Brain microvascular endothelial cell (primary cell): ENCODE measurements at regions not wholly inside any gene's neighbourhood (a gene's known extent, or its start where the extent isn't known, plus 50 kb on each side); places are given as distances from the start of the nearest gene placed in this dataset.

Experiments used
- DNase-seq: peaks from one replicate; pipeline ENCODE4 v3.0.0-alpha.2; 2020
- H3K27ac ChIP-seq: fragments of 250-450 bp; sonication (Bioruptor Pico); 2 replicates; pipeline ENCODE4 v1.5.1; 2020; ENCODE audit warnings: mild to moderate bottlenecking, moderate library complexity
- H3K27me3 ChIP-seq: fragments of 250-450 bp; sonication (Bioruptor Pico); replicated peaks from 2 replicates; pipeline ENCODE4 v1.5.1; 2020; ENCODE audit warnings: mild to moderate bottlenecking
- H3K36me3 ChIP-seq: fragments of 250-450 bp; sonication (Bioruptor Pico); replicated peaks from 2 replicates; pipeline ENCODE4 v1.5.1; 2020; ENCODE audit warnings: mild to moderate bottlenecking
- H3K4me3 ChIP-seq: 2 replicates; pipeline ENCODE4 v1.5.1; 2011; ENCODE audit warnings: low read depth, mild to moderate bottlenecking, control low read depth, low read length, moderate library complexity
- in situ Hi-C: cut with HindIII; loops from 2 replicates; pipeline ENCODE4 v1.10.0; 2017; ENCODE audit warnings: low sequenced_read_pairs, low pct_ligation_motif_present
- TF ChIP-seq, protein P1 (sequence below): IDR thresholded peaks from 2 replicates; pipeline ENCODE4 v1.5.1; 2011; ENCODE audit warnings: low read depth, mild to moderate bottlenecking, moderate library complexity, low read length, control low read depth, inconsistent platforms; ENCODE audit errors: missing control alignments

DNA sequence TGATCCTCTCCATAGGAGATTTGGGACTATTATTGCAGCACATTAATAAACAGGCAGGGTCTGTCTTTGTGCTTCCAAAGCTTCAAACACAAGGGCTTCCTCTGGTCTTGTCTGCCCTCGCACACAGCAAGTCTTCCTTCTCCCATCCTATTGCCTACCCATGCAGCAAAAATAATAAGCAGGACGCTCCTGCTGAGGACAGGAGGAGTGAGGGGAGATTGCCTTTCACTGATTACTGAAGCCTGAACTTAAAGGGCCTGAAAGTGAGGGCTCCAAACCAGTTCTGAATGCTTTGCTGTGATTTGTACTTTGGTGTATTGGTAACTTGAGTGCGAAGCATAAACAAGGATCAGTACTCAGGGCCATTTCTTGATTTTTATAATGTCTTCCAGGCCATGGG, 197.6 kb upstream of the XYLT1 start:
- in situ Hi-C loops = no loop called here
- TF ChIP-seq, protein P1, sequence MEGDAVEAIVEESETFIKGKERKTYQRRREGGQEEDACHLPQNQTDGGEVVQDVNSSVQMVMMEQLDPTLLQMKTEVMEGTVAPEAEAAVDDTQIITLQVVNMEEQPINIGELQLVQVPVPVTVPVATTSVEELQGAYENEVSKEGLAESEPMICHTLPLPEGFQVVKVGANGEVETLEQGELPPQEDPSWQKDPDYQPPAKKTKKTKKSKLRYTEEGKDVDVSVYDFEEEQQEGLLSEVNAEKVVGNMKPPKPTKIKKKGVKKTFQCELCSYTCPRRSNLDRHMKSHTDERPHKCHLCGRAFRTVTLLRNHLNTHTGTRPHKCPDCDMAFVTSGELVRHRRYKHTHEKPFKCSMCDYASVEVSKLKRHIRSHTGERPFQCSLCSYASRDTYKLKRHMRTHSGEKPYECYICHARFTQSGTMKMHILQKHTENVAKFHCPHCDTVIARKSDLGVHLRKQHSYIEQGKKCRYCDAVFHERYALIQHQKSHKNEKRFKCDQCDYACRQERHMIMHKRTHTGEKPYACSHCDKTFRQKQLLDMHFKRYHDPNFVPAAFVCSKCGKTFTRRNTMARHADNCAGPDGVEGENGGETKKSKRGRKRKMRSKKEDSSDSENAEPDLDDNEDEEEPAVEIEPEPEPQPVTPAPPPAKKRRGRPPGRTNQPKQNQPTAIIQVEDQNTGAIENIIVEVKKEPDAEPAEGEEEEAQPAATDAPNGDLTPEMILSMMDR = no peak
- H3K27me3 ChIP-seq = no peaks in the 10 kb centered on the region
- no peak overlapping the region for H3K27ac ChIP-seq
- no peak overlapping the region for H3K4me3 ChIP-seq
- no peaks in the 10 kb centered on the region for H3K36me3 ChIP-seq
- no peak for DNase-seq

DNA sequence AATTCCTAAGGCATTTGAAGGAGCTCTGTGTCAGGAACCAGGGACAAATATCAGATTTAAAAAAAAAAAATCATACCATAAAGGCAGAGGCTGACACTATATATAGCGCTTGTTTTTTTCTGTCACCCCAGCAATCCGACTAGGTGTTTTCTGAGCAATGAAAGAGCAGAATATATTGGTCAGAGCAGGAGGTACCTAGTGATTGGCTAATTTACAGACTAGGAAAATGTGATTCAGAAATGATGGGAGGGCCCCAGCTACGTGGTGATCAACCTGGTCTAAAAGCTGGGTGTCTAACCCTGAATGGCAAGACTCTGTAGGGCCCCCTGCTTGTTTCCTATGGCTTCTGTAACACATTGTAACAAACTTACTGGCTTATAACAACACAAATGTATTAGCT, 195.5 kb upstream of the XYLT1 start:
- in situ Hi-C loops = no loop called here
- no peak for DNase-seq
- no peak overlapping the region for H3K4me3 ChIP-seq
- no peaks in the 10 kb centered on the region for H3K27me3 ChIP-seq
- TF ChIP-seq, protein P1 = no peak
- H3K27ac ChIP-seq = no peak overlapping the region
- no peaks in the 10 kb centered on the region for H3K36me3 ChIP-seq

DNA sequence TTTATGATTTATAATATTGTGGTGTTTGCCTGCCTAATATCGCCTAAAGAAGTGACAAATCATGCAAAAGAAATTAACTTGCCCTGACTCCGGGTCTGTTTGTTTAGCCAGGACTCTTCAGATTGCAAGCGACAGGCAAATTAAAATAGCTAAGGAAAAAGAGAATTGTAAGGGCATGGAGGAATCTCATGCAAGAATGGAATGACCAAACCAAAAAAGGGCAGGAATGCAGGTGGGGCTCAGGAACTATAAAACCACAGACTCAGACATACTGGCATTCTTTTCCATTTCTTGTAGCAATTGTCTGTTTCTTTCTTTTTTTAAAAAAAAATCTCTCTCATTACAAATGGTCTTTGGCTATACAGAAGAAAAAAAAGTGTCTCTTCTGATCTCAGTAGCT, 188.1 kb upstream of the XYLT1 start:
- no peaks in the 10 kb centered on the region for H3K27me3 ChIP-seq
- no peak overlapping the region for H3K4me3 ChIP-seq
- H3K36me3 ChIP-seq = no peaks in the 10 kb centered on the region
- TF ChIP-seq, protein P1 = no peak
- H3K27ac ChIP-seq = no peak overlapping the region
- no peak for DNase-seq
- in situ Hi-C loops = no loop called here

DNA sequence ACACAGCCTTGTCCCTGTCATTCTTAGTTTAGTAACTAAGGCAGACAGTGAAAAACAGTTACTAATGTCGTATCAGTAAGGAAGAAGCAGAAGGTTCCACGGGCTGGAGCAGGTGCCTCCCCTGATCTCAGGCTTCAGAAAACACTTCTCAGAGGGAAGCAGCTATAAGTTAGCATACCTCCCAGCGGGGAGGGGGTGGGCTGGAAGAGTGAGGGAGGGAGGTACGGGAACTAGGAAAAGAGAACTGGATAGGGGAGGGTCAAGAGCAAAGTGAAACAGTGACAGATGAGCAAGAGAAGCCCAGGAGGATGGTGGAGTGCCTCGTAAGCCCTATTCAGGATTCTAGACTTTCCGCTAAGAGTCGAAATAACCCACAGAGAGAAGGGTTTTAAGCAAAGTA, 186.3 kb upstream of the XYLT1 start:
- Histone ChIP-seq H3K36me3 (no peaks in the 10 kb centered on the region), H3K27ac (no peak overlapping the region), H3K4me3 (no peak overlapping the region), H3K27me3 (no peaks in the 10 kb centered on the region)
- DNase-seq = no peak
- in situ Hi-C loops = no loop called here
- TF ChIP-seq, protein P1 = no peak

DNA sequence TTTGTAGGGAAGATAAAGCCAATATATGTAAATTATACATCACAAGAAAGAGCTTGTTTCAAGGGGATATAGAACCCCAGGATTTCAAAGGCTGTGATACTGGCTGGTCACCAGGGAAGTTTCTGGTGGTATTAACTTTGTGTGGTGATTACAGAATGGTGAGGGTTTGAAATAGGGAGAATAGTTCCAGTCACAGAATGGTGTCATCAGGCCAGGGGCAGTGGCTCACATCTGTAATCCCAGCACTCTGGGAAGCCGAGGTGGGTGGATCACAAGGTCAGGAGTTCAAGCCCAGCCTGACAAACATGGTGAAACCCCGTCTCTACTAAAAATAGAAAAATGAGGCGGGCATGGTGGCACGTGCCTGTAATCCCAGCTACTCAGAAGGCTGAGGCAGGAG, 183.8 kb upstream of the XYLT1 start:
- H3K36me3 ChIP-seq = no peaks in the 10 kb centered on the region
- in situ Hi-C loops = no loop called here
- H3K4me3 ChIP-seq = no peak overlapping the region
- TF ChIP-seq, protein P1 = no peak
- DNase-seq = no peak
- no peaks in the 10 kb centered on the region for H3K27me3 ChIP-seq
- H3K27ac ChIP-seq = no peak overlapping the region

DNA sequence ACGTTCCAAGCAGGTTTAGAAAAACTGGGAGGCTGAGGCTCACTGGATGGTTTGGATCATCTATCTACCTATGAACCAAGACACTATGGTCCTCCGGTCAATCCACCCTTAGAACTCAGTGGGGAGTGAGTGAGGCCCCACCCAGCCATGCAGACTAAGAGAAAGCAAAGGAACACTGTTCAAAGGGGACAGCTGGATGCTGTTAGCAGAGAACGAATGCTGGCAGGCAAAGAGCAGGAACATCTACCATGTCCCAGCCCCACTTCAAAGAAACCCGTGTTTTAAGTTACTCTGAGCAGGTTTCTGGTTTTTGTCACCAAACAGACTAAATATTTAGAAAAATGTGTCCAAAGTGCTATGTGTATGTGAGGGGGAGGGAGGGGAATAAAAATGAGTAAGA, 183.4 kb upstream of the XYLT1 start:
- Histone ChIP-seq H3K36me3 (no peaks in the 10 kb centered on the region), H3K27ac (no peak overlapping the region), H3K27me3 (no peaks in the 10 kb centered on the region), H3K4me3 (no peak overlapping the region)
- in situ Hi-C loops = no loop called here
- TF ChIP-seq, protein P1 = no peak
- no peak for DNase-seq
